Suprapubic skin (tissue), 4 donors: ENCODE measurements at regions not wholly inside any gene's neighbourhood (a gene's known extent, or its start where the extent isn't known, plus 50 kb on each side); places are given as distances from the start of the nearest gene placed in this dataset.

ENCODE experiments used
- CTCF ChIP-seq, 2 donors: fragments of 200-600 bp in 1 of 2; fragments of 450-650 bp in 1 of 2; sonication (generic) in 1 of 2; IDR thresholded peaks; one replicate each; pipeline ENCODE4 v1.5.1; 2016 to 2019; ENCODE audit warnings: antibody characterized with exemption in 2 of 2, mild to moderate bottlenecking in 1 of 2, moderate library complexity in 1 of 2
- EP300 ChIP-seq: sonication (generic); formaldehyde crosslinking; IDR thresholded peaks from one replicate; pipeline ENCODE4 v1.6.1; 2017; ENCODE audit warnings: antibody characterized with exemption
- POLR2A ChIP-seq, 2 donors: fragments of 450-650 bp; IDR thresholded peaks; one replicate each; pipeline ENCODE4 v1.6.1; 2017; ENCODE audit warnings: antibody characterized with exemption in 2 of 2, mild to moderate bottlenecking in 2 of 2, moderate library complexity in 2 of 2
- POLR2AphosphoS5 ChIP-seq, 3 donors: sonication (generic); formaldehyde crosslinking; IDR thresholded peaks; one replicate each; pipeline ENCODE4 v1.6.1; 2017; ENCODE audit warnings: antibody characterized with exemption in 3 of 3

GRCh38 chr10:117668327-117669008 is 125.9 kb downstream of the EMX2 start:
- TF ChIP-seq CTCF (IDR thresholded peaks at IDR 0.05) (no peak), POLR2A (IDR thresholded peaks at IDR 0.05) (no peak), POLR2AphosphoS5 (IDR thresholded peaks at IDR 0.05) (no peak), EP300 (no peak)
